Muscle of leg (tissue), 3 donors: ENCODE measurements at regions not wholly inside any gene's neighbourhood (a gene's known extent, or its start where the extent isn't known, plus 50 kb on each side); places are given as distances from the start of the nearest gene placed in this dataset.

Experiments
- DNase-seq: peaks from one replicate; pipeline ENCODE4 v3.0.0; 2013
- H3K27ac ChIP-seq: one replicate; pipeline ENCODE4 v1.5.1; 2013; ENCODE audit warnings: mild to moderate bottlenecking, low read length, control low read depth
- H3K27me3 ChIP-seq: one replicate; pipeline ENCODE4 v1.6.1; 2013; ENCODE audit warnings: low read length; ENCODE audit not compliant: control insufficient read depth, insufficient read depth
- H3K36me3 ChIP-seq: one replicate; pipeline ENCODE4 v1.6.1; 2013; ENCODE audit warnings: low read length; ENCODE audit not compliant: control insufficient read depth, insufficient read depth
- H3K4me1 ChIP-seq: one replicate; pipeline ENCODE4 v1.6.1; 2013; ENCODE audit warnings: low read length; ENCODE audit not compliant: control insufficient read depth, insufficient read depth
- H3K4me3 ChIP-seq: one replicate; pipeline ENCODE4 v1.5.1; 2013; ENCODE audit warnings: low read length, control low read depth
- H3K9me3 ChIP-seq: replicated peaks from 2 replicates; pipeline ENCODE4 v1.6.1; 2013; ENCODE audit warnings: low read depth, low read length; ENCODE audit not compliant: control insufficient read depth
- WGBS: methylation state at CpG from one replicate; pipeline ENCODE4 v1.1.5; 2013; ENCODE audit warnings: missing lambda C conversion rate; ENCODE audit not compliant: insufficient coverage; 5-methylcytosine and 5-hydroxymethylcytosine counted together

DNA sequence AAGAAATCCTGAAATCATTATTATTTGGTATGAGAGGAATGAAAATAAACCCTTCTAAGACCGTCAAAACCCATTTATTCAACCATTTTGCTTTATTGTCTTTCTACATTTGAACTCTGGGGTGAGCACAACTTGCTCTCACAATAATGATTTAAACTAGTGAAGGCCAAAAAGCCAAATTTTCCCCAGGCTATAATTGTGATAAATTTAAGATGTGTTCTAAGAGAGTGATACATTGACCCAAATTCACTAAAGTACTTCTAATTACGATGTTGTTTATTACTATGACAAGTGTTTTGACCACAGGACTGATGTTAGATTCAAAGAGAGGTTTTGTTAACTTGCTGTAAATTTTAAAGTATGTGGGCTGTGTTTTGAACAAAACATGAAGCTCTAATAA is 670.9 kb upstream of the NR5A2 start:
- Histone ChIP-seq H3K27ac (no peak overlapping the region), H3K9me3 (no peaks in the 10 kb centered on the region), H3K4me3 (no peak overlapping the region), H3K27me3 (no peaks in the 10 kb centered on the region), H3K4me1 (no peaks in the 10 kb centered on the region), H3K36me3 (no peaks in the 10 kb centered on the region)
- no peak for DNase-seq
- WGBS, result no CpG with 5 or more reads among the region's 2 CpGs

DNA sequence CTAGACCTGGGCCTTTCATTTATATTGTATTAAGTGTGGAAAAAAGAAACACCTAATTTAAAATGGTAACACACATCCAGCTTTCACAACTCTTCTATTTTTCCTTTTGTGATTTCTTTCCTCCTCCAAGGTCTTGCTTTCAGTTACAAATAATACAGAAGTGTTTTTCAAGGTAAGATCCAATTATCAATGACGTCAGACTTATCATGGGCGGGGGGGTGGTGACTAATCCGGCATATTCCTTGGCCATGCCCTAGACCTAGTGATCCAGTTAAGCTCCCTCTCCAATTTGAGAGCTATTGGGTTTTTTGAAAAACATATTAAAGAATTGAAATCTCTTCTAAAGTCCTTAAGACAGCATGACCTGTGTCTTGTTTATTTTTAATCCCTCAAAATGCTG is 669.9 kb upstream of the NR5A2 start:
- no CpG with 5 or more reads among the region's 3 CpGs for WGBS

DNA sequence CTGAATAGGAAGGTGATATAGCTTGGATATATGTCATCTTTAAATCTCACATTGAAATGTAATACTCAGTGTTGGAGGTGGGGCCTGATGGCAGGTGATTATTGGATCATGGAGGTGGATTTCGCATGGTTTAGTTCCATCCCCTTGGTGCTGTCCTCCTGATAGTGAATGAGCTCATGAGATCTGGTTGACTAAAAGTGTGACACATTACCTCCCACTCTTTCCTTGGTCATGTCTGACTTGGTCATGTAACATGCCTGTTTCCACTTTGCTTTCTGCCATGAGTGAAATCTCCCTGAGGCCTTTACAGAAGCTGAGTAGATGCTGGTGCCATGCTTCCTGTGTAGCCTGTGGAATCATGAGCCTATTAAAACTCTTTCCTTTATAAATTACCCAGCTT is 664.5 kb upstream of the NR5A2 start:
- Histone ChIP-seq H3K4me1 (no peaks in the 10 kb centered on the region), H3K4me3 (no peak overlapping the region), H3K36me3 (no peaks in the 10 kb centered on the region), H3K9me3 (no peaks in the 10 kb centered on the region), H3K27ac (no peak overlapping the region), H3K27me3 (no peaks in the 10 kb centered on the region)
- no CpG with 5 or more reads among the region's 1 CpG for WGBS
- DNase-seq, result no peak

More for the DNA sequence above, 669.9 kb upstream of the NR5A2 start:
- no peaks in the 10 kb centered on the region for H3K27me3 ChIP-seq
- H3K4me3 ChIP-seq, result no peak overlapping the region
- no peaks in the 10 kb centered on the region for H3K4me1 ChIP-seq
- no peaks in the 10 kb centered on the region for H3K36me3 ChIP-seq
- H3K9me3 ChIP-seq, result no peaks in the 10 kb centered on the region
- H3K27ac ChIP-seq, result no peak overlapping the region
- no peak for DNase-seq

DNA sequence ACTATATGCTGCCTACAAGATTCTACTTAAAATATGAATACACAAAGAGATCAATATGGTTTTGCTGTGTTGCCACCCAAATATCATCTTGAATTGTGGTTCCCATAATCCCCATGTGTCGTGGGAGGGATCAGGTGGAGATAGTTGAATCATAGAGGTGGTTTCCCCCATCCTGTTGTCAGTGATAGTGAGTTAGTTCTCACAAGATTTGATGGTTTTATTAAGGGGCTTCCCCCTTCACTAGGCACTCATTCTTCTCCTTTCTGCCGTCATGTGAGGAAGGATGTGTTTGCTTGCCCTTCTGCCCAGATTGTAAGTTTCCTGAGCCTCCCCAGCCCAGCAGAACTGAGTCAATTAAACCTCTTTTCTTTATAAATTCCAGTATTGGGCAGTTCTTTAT is 654.4 kb upstream of the NR5A2 start:
- no peaks in the 10 kb centered on the region for H3K9me3 ChIP-seq
- H3K4me1 ChIP-seq, result no peaks in the 10 kb centered on the region
- WGBS, result no CpG with 5 or more reads among the region's 2 CpGs
- no peak overlapping the region for H3K4me3 ChIP-seq
- H3K27me3 ChIP-seq, result no peaks in the 10 kb centered on the region
- H3K27ac ChIP-seq, result no peak overlapping the region
- DNase-seq, result no peak
- H3K36me3 ChIP-seq, result no peaks in the 10 kb centered on the region

DNA sequence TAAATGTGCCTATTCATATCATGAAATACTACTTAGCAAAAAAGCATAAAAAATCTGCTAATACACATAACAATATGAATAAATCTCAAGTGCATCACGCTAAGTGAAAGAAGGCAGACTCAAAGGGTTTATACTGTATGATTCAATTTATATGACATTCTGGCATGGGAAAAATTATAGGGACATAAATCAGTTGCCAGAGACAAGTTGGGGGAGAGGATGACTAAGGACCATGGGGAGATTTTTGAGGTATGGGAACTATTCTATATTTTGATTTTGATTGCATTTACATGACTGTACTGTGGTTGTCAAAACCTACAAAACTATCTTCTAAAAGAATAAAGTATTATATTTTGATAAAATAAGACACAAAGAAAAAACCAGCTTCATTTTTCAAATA is 650.3 kb upstream of the NR5A2 start:
- H3K36me3 ChIP-seq, result no peaks in the 10 kb centered on the region
- no CpG with 5 or more reads among the region's 1 CpG for WGBS
- H3K27me3 ChIP-seq, result no peaks in the 10 kb centered on the region
- H3K4me1 ChIP-seq, result no peaks in the 10 kb centered on the region
- no peaks in the 10 kb centered on the region for H3K9me3 ChIP-seq
- no peak for DNase-seq
- no peak overlapping the region for H3K27ac ChIP-seq
- no peak overlapping the region for H3K4me3 ChIP-seq

DNA sequence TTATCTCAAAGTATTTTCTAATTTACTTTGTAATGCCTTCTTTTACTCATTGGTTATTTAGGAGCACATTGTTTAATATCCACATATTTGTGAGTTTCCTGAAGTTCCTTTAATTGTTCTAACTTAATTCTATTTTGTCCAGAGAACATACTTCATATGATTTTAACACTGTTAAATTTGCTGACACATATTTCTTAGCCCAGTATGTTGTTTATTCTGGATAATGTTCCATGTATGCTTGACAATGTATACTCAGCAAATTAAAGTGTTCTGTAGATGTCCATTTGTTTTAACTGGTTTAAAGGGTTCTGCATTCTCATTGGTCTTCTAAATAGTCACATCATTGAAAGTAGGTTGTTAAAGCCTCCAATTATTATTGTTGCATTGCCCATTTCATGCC is 643.7 kb upstream of the NR5A2 start:
- H3K36me3 ChIP-seq, result no peaks in the 10 kb centered on the region
- H3K27me3 ChIP-seq, result no peaks in the 10 kb centered on the region
- no peak for DNase-seq
- H3K4me3 ChIP-seq, result no peak overlapping the region
- H3K4me1 ChIP-seq, result no peaks in the 10 kb centered on the region
- H3K9me3 ChIP-seq, result no peaks in the 10 kb centered on the region
- no peak overlapping the region for H3K27ac ChIP-seq

DNA sequence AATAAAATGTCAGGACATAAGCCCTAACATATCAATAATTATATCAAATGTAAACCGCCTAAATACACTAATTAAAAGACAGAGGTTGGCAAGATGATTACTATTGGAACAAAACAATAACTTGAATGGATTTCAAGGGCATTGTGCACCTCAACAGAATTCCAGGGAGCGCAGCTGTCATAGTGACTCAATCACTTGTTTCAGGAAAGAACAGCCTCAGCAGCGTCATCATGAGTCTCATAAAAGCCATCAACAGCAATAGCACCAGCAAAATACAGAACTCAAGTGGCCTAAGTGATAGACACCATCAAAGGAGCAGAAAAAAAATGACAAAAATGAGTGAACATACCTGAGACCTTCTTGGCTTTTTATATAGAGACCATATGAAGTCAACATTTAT is 632.7 kb upstream of the NR5A2 start:
- no CpG with 5 or more reads among the region's 3 CpGs for WGBS
- H3K4me3 ChIP-seq, result no peak overlapping the region
- H3K27me3 ChIP-seq, result no peaks in the 10 kb centered on the region
- no peak for DNase-seq
- H3K36me3 ChIP-seq, result no peaks in the 10 kb centered on the region
- no peaks in the 10 kb centered on the region for H3K9me3 ChIP-seq
- H3K27ac ChIP-seq, result no peak overlapping the region
- no peaks in the 10 kb centered on the region for H3K4me1 ChIP-seq

DNA sequence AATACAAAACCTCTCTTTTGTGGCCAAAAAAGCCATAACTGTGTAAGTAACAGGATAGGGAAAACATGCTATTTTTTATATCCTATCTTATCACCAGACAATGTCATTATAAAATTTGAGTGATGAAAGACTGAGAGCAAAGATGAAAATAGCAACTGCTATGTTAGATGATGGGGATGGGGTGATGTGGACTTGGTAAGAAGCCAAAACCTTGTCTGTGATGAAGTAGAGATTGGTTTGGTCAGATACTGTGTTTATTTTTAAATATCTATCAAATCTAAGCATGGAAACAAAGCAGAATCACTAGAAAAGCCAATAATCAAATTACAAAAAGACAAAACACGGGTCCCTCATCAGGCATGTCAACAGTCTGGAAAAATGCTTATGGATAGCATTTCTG is 631.1 kb upstream of the NR5A2 start:
- Histone ChIP-seq H3K27ac (no peak overlapping the region), H3K9me3 (no peaks in the 10 kb centered on the region), H3K4me3 (no peak overlapping the region), H3K4me1 (no peaks in the 10 kb centered on the region), H3K27me3 (no peaks in the 10 kb centered on the region), H3K36me3 (no peaks in the 10 kb centered on the region)
- DNase-seq, result no peak
- no CpG with 5 or more reads among the region's 1 CpG for WGBS

DNA sequence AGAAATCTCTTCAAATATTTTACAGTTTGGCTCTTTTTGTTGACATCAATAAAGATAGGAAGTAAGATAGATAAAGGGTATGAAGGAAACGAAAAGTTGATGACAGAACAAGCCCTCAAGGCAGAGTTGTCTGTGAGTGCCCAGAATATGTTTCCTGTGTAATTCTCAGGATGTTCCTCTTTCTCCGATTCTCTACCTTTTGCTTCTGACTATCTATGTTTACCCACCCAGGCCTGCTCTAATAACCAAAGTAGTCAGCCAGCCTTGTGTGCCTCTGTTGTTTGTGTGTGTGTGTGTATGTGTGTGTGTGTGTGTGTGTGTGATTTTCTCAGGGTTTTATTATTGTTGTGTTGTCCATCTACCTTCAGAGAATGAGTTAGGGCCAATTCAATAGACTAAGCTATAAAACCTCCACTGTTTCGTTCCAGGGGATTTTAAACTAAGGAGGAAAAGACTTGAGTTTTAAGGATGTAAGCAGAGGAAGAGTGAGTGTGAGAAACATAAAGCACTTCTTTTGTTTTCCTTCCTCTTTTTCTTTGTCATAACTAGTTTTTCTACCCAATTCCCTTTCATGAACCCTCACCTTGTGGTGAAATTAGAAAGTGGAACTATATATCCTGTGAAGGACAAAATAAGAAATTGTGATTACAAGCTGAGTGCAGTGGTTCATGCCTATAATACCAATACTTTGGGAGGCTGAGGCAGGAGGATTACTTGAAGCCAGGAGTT is 627.4 kb upstream of the NR5A2 start:
- WGBS, result no CpG with 5 or more reads among the region's 3 CpGs
- Histone ChIP-seq H3K9me3 (no peaks in the 10 kb centered on the region), H3K36me3 (no peaks in the 10 kb centered on the region), H3K4me1 (peaks cover 2% of the 10 kb centered on the region), H3K4me3 (no peak overlapping the region), H3K27ac (no peak overlapping the region), H3K27me3 (no peaks in the 10 kb centered on the region)
- DNase-seq, result no peak

DNA sequence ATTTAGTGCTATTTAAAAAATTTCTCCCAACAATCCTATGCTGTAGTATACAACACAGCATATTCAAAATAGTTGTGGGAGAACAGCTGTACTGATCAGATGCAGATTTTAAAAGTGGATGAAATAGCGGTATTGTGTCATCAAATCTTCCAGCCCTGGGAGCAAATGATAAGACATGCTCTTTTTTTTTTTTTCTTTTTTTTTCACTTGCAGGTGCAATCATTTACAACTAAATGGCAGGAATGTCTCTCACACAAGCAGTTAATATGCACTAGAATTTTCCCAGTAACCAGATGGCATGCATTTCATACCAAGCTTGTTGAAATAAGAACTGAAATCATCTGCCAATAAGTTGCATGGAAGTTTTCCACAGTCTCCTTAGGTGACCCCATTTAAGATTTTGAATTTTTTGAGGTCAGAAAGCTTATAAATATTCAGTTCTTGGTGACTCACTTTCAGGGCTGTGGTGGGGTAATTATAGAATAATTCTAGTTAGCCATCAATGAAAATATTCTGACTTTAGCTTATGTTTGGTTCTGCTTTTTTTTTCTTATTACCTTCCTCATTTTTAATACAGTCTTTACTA is 623.9 kb upstream of the NR5A2 start:
- H3K27me3 ChIP-seq, result no peaks in the 10 kb centered on the region
- H3K9me3 ChIP-seq, result no peaks in the 10 kb centered on the region
- no peak overlapping the region for H3K27ac ChIP-seq
- WGBS, result no CpG with 5 or more reads among the region's 1 CpG
- H3K36me3 ChIP-seq, result no peaks in the 10 kb centered on the region
- peaks cover 2% of the 10 kb centered on the region for H3K4me1 ChIP-seq
- peak; percentile 20 for DNase-seq
- H3K4me3 ChIP-seq, result no peak overlapping the region

DNA sequence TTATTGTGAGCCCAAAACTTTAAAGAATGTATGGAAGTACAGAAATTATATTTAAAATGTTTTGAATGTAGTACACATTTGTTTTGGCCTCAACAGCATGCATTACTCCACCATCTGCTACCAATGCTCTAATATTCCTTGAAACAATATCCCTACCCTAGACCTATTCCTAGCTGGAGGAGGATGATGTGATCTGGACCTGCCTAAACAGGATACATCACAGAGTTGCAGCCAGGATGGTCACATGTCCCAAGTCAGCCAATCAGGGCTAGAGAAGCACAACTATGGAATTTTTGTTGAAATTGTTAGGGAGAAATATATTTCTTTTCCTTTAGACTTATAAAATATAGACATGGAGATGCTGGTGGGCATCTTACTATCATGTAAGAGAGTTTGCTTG is 623.3 kb upstream of the NR5A2 start:
- H3K9me3 ChIP-seq, result no peaks in the 10 kb centered on the region
- no peaks in the 10 kb centered on the region for H3K36me3 ChIP-seq
- no peak for DNase-seq
- no peaks in the 10 kb centered on the region for H3K27me3 ChIP-seq
- H3K4me3 ChIP-seq, result no peak overlapping the region
- no peak overlapping the region for H3K27ac ChIP-seq
- H3K4me1 ChIP-seq, result peaks cover 2% of the 10 kb centered on the region
